Endothelial cell of umbilical vein (primary cell): ENCODE measurements at regions not wholly inside any gene's neighbourhood (a gene's known extent, or its start where the extent isn't known, plus 50 kb on each side); places are given as distances from the start of the nearest gene placed in this dataset.

Experiments
- BruUV-seq: library from RNA; stranded (reverse); fragments of 400-500 nt; replicated peaks from 2 replicates; lab custom pipeline; 2021; lab: Mats Ljungman, UMichigan
- CTCF ChIA-PET: fragments of 300-600, 350-600 bp; sonication (Branson Sonifier 250); formaldehyde crosslinking; loops from one replicate; lab custom pipeline; 2021; ENCODE audit warnings: antibody characterized with exemption, inconsistent platforms; lab: Charles Lee
- POLR2A ChIA-PET: fragments of 300-600, 350-600 bp; sonication (Branson Sonifier 250); formaldehyde crosslinking; loops from one replicate; lab custom pipeline; 2021; ENCODE audit warnings: antibody characterized with exemption, inconsistent platforms; lab: Charles Lee
- DNase-seq: peaks from one replicate; pipeline ENCODE4 v3.0.0-alpha.2; 2011; ENCODE audit warnings: low read depth, low spot score
- FAIRE-seq: peaks from 2 replicates; lab custom pipeline; 2011; peaks lifted over from hg19 to GRCh38; lab: Jason Lieb, UNC
- H2AFZ ChIP-seq: 2 replicates; pipeline ENCODE4 v1.6.0; 2012; ENCODE audit warnings: low read depth, low read length, control low read depth, inconsistent platforms
- H3K27ac ChIP-seq: 2 replicates; pipeline ENCODE4 v1.5.1; 2011; ENCODE audit warnings: low read depth, mild to moderate bottlenecking, control low read depth, low read length, moderate library complexity; ENCODE audit not compliant: insufficient read depth
- H3K27me3 ChIP-seq, 2 experiments: 2 replicates each; pipeline versions ENCODE4 v1.6.0 to v1.6.1; 2011; ENCODE audit warnings: low read length in 2 of 2, mixed read lengths in 1 of 2; ENCODE audit not compliant: control insufficient read depth in 2 of 2, insufficient read depth in 2 of 2
- H3K36me3 ChIP-seq, 2 experiments: 2 replicates in 1 of 2; 3 replicates in 1 of 2; pipeline ENCODE4 v1.5.1; 2011; ENCODE audit warnings: low read length in 2 of 2, mild to moderate bottlenecking in 1 of 2, moderate library complexity in 1 of 2; ENCODE audit not compliant: control insufficient read depth in 2 of 2, insufficient read depth in 2 of 2; ENCODE audit errors: extremely low read depth in 1 of 2
- H3K4me1 ChIP-seq: 3 replicates; pipeline ENCODE4 v1.5.1; 2011; ENCODE audit warnings: mild to moderate bottlenecking, low read length; ENCODE audit not compliant: control insufficient read depth, insufficient read depth; ENCODE audit errors: extremely low read depth
- H3K4me2 ChIP-seq: 2 replicates; pipeline ENCODE4 v1.6.1; 2011; ENCODE audit warnings: low read length, control low read depth, mixed read lengths; ENCODE audit not compliant: insufficient read depth
- H3K4me3 ChIP-seq, 3 experiments: fragments of 200-600 bp in 1 of 3; sonication (generic), shearing (Covaris generic) in 1 of 3; replicated peaks in 1 of 3; 2 replicates each; pipeline ENCODE4 v1.5.1; 2011 to 2016; ENCODE audit warnings: control low read depth in 3 of 3, low read length in 3 of 3, mild to moderate bottlenecking in 2 of 3, inconsistent platforms in 1 of 3, low read depth in 1 of 3, moderate library complexity in 1 of 3; ENCODE audit not compliant: insufficient read depth in 1 of 3
- H3K79me2 ChIP-seq: 2 replicates; pipeline ENCODE4 v1.6.0; 2012; ENCODE audit warnings: low read length, inconsistent platforms; ENCODE audit not compliant: control insufficient read depth, insufficient read depth
- H3K9ac ChIP-seq: replicated peaks from 2 replicates; pipeline ENCODE3; 2011; ENCODE audit warnings: low read length, control low read depth; ENCODE audit not compliant: insufficient read depth; ENCODE audit errors: extremely low read depth
- H3K9me1 ChIP-seq: replicated peaks from 3 replicates; pipeline ENCODE4 v1.6.0; 2011; ENCODE audit warnings: mild to moderate bottlenecking, low read length; ENCODE audit not compliant: control insufficient read depth, insufficient read depth; ENCODE audit errors: extremely low read depth
- H3K9me3 ChIP-seq: replicated peaks from 2 replicates; pipeline ENCODE4 v1.5.1; 2012; ENCODE audit warnings: low read length, inconsistent platforms; ENCODE audit not compliant: control insufficient read depth, insufficient read depth
- H4K20me1 ChIP-seq: replicated peaks from 2 replicates; pipeline ENCODE3; 2011; ENCODE audit warnings: mild to moderate bottlenecking, low read length; ENCODE audit not compliant: control insufficient read depth, insufficient read depth; ENCODE audit errors: extremely low read depth
- CTCF ChIP-seq, 2 donors: IDR thresholded peaks; 1 replicate in 1 of 2; 2 replicates in 1 of 2; pipeline ENCODE4 v1.5.1; 2011; ENCODE audit warnings: low read length in 2 of 2, mild to moderate bottlenecking in 2 of 2, moderate library complexity in 2 of 2, control low read depth in 1 of 2, inconsistent platforms in 1 of 2, low read depth in 1 of 2; ENCODE audit not compliant: insufficient read depth in 1 of 2; ENCODE audit errors: extremely low read depth in 1 of 2
- EZH2 ChIP-seq: IDR thresholded peaks from 2 replicates; pipeline ENCODE4 v1.6.1; 2012; ENCODE audit warnings: borderline replicate concordance, low read depth, mild to moderate bottlenecking, moderate library complexity, low read length, inconsistent platforms; ENCODE audit not compliant: severe bottlenecking
- FOS ChIP-seq: IDR thresholded peaks from 2 replicates; pipeline ENCODE4 v1.6.1; 2011; ENCODE audit warnings: mild to moderate bottlenecking, low read length, moderate library complexity, borderline replicate concordance; ENCODE audit not compliant: insufficient read depth
- GATA2 ChIP-seq: IDR thresholded peaks from 2 replicates; pipeline ENCODE4 v1.7.0; 2011; ENCODE audit warnings: low read depth, mild to moderate bottlenecking, moderate library complexity, mixed read lengths, low read length; ENCODE audit not compliant: insufficient read length, insufficient read depth
- JUN ChIP-seq: IDR thresholded peaks from 2 replicates; pipeline ENCODE4 v1.6.1; 2011; ENCODE audit warnings: borderline replicate concordance, low read depth; ENCODE audit not compliant: insufficient read length, insufficient read depth
- MYC ChIP-seq: IDR thresholded peaks from one replicate; pipeline ENCODE4 v1.6.1; 2011; ENCODE audit warnings: mild to moderate bottlenecking, low read depth, low read length
- POLR2A ChIP-seq: IDR thresholded peaks from 2 replicates; pipeline ENCODE4 v1.6.1; 2012; ENCODE audit warnings: low read depth, mild to moderate bottlenecking, control low read depth, low read length
- POLR2AphosphoS5 ChIP-seq: IDR thresholded peaks from 2 replicates; pipeline ENCODE4 v1.6.1; 2012; ENCODE audit warnings: low read depth, mild to moderate bottlenecking, control low read depth, low read length, moderate library complexity; ENCODE audit not compliant: insufficient read depth
- dilution Hi-C: fragments of 300-500 bp; cut with MboI; formaldehyde crosslinking; loops from one replicate; pipeline ENCODE4 v1.15.0; 2019; ENCODE audit warnings: low sequenced_read_pairs; ENCODE audit not compliant: extremely low pct_ligation_motif_present
- intact Hi-C: fragments of 100-400 bp; cut with micrococcal nuclease; formaldehyde crosslinking; loops from one replicate; pipeline ENCODE4 v1.10.0; 2022
- TF ChIP-seq, protein P1 (sequence below): IDR thresholded peaks from 2 replicates; pipeline ENCODE4 v1.6.1; 2011; ENCODE audit not compliant: insufficient read depth, insufficient read length

DNA sequence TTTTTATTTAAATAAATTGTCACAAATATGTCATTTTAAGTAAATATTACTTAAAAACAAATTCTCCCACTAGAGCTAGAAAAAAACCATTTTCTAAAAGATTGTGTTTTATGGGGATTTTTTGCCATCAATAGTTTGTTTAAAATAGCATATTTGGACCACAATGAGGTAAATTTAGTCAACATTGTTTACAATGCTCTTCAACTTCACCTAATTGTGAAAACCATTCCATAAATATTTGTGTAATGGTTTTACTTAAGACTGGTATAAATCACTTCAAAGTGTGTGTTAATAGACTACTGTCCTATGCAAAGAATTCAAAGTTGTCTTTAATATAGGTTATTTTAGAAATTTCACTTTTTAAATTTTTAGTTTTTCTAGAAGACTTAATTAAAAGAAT lies 1004.2 kb downstream of the PCDH18 start:
- TF ChIP-seq JUN (no peak), GATA2 (no peak), FOS (no peak), MYC (no peak), POLR2AphosphoS5 (no peak), CTCF (IDR thresholded peaks at IDR 0.05; ENCODE audit: extremely low read depth in 1 of 2, insufficient read depth in 1 of 2, low read depth in 1 of 2, low read length in 2 of 2) (no peak), POLR2A (no peak), EZH2 (no peak)
- TF ChIP-seq, protein P1, sequence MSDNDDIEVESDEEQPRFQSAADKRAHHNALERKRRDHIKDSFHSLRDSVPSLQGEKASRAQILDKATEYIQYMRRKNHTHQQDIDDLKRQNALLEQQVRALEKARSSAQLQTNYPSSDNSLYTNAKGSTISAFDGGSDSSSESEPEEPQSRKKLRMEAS: no peak
- Histone ChIP-seq H2AFZ (no peak overlapping the region), H3K4me3 (no peak overlapping the region), H3K27me3 (no peaks in the 10 kb centered on the region), H4K20me1 (no peaks in the 10 kb centered on the region), H3K9ac (no peak overlapping the region), H3K4me2 (no peak overlapping the region), H3K27ac (no peak overlapping the region), H3K9me1 (no peaks in the 10 kb centered on the region), H3K36me3 (no peaks in the 10 kb centered on the region), H3K79me2 (no peaks in the 10 kb centered on the region), H3K4me1 (no peaks in the 10 kb centered on the region), H3K9me3 (no peaks in the 10 kb centered on the region)
- BruUV-seq: no TSS peak
- FAIRE-seq (no peak), DNase-seq (no peak)
- CTCF ChIA-PET: interaction anchor here (2.2 kb wide), 1 partner anchor 11 kb away, joined by 8 read pairs; no protein-coding TSS in a partner anchor
- dilution Hi-C loops (no loop called here), intact Hi-C loops (no loop called here)
- POLR2A ChIA-PET: no interaction called here
